ENCODE measurements at regions not wholly inside any gene's neighbourhood (a gene's known extent, or its start where the extent isn't known, plus 50 kb on each side); places are given as distances from the start of the nearest gene placed in this dataset.
A peak's percentile ranks its signal among the peaks of the same experiment; 100 is the strongest.
"Not testable (repeated sequence)": the region's sequence is repeated elsewhere in the genome, so short reads cannot be mapped to it uniquely, and the experiment has no call there.

- not testable (repeated sequence) for DNase-seq (ENCODE audit: low read depth)
Observed at GRCh38 chr1:117314951-117315350, 52.3 kb upstream of the MAN1A2 start.

GRCh38 chr1:117313555-117313954 lies 53.7 kb upstream of the MAN1A2 start:
- no peak overlapping the region for H3K4me3 ChIP-seq (ENCODE audit: low read length)
- no peak for DNase-seq (ENCODE audit: low read depth)
- TF ChIP-seq CTCF (conservative IDR thresholded peaks at IDR 0.05; ENCODE audit: low read length): no peak

More at GRCh38 chr1:117314951-117315350, 52.3 kb upstream of the MAN1A2 start:
- H3K4me3 ChIP-seq (ENCODE audit: low read length): not testable (repeated sequence)

- TF ChIP-seq CTCF (conservative IDR thresholded peaks at IDR 0.05; ENCODE audit: low read length): peak; percentile 64
- H3K4me3 ChIP-seq (ENCODE audit: low read length): no peak overlapping the region
- DNase-seq (ENCODE audit: low read depth): peak; percentile 52
Observed at GRCh38 chr1:117312453-117313138, 54.7 kb upstream of the MAN1A2 start.

- DNase-seq (ENCODE audit: low read depth): no peak
- H3K4me3 ChIP-seq (ENCODE audit: low read length): no peak overlapping the region
- TF ChIP-seq CTCF (conservative IDR thresholded peaks at IDR 0.05; ENCODE audit: low read length): no peak
Observed at GRCh38 chr1:117308311-117308916, 58.8 kb upstream of the MAN1A2 start.

GRCh38 chr1:117301901-117302300 lies 65.3 kb upstream of the MAN1A2 start:
- DNase-seq (ENCODE audit: low read depth): no peak
- TF ChIP-seq CTCF (conservative IDR thresholded peaks at IDR 0.05; ENCODE audit: low read length): no peak

GRCh38 chr1:117300183-117300582 lies 67.1 kb upstream of the MAN1A2 start:
- not testable (repeated sequence) for DNase-seq (ENCODE audit: low read depth)

More at GRCh38 chr1:117301901-117302300, 65.3 kb upstream of the MAN1A2 start:
- H3K4me3 ChIP-seq (ENCODE audit: low read length): no peak overlapping the region

GRCh38 chr1:117295001-117295400 lies 72.2 kb upstream of the MAN1A2 start:
- DNase-seq (ENCODE audit: low read depth): peak; percentile 35
- TF ChIP-seq CTCF (conservative IDR thresholded peaks at IDR 0.05; ENCODE audit: low read length): no peak
- H3K4me3 ChIP-seq (ENCODE audit: low read length): no peak overlapping the region

More at GRCh38 chr1:117300183-117300582, 67.1 kb upstream of the MAN1A2 start:
- H3K4me3 ChIP-seq (ENCODE audit: low read length): not testable (repeated sequence)

- H3K4me3 ChIP-seq (ENCODE audit: low read length): no peak overlapping the region
- no peak for TF ChIP-seq CTCF (conservative IDR thresholded peaks at IDR 0.05; ENCODE audit: low read length)
- DNase-seq (ENCODE audit: low read depth): peak; percentile 4
Observed at GRCh38 chr1:117290890-117291289, 76.4 kb upstream of the MAN1A2 start.
